Gastroesophageal sphincter (tissue), 3 donors: ENCODE measurements at regions not wholly inside any gene's neighbourhood (a gene's known extent, or its start where the extent isn't known, plus 50 kb on each side); places are given as distances from the start of the nearest gene placed in this dataset.

Experiments used
- POLR2A ChIP-seq, 2 donors: fragments of 450-650 bp; IDR thresholded peaks; one replicate each; pipeline ENCODE4 v1.6.1; 2017; ENCODE audit warnings: antibody characterized with exemption in 2 of 2, mild to moderate bottlenecking in 2 of 2, moderate library complexity in 1 of 2
- POLR2AphosphoS5 ChIP-seq: sonication (generic); formaldehyde crosslinking; IDR thresholded peaks from one replicate; pipeline ENCODE4 v1.6.1; 2017; ENCODE audit warnings: antibody characterized with exemption
- TF ChIP-seq, protein P1 (sequence below), 4 experiments: fragments of 200-600 bp in 2 of 4; fragments of 450-650 bp in 2 of 4; sonication (generic) in 1 of 4; IDR thresholded peaks; one replicate each; pipeline ENCODE4 v1.5.1; 2017 to 2019; ENCODE audit warnings: antibody characterized with exemption in 4 of 4, mild to moderate bottlenecking in 2 of 4, moderate library complexity in 2 of 4

DNA sequence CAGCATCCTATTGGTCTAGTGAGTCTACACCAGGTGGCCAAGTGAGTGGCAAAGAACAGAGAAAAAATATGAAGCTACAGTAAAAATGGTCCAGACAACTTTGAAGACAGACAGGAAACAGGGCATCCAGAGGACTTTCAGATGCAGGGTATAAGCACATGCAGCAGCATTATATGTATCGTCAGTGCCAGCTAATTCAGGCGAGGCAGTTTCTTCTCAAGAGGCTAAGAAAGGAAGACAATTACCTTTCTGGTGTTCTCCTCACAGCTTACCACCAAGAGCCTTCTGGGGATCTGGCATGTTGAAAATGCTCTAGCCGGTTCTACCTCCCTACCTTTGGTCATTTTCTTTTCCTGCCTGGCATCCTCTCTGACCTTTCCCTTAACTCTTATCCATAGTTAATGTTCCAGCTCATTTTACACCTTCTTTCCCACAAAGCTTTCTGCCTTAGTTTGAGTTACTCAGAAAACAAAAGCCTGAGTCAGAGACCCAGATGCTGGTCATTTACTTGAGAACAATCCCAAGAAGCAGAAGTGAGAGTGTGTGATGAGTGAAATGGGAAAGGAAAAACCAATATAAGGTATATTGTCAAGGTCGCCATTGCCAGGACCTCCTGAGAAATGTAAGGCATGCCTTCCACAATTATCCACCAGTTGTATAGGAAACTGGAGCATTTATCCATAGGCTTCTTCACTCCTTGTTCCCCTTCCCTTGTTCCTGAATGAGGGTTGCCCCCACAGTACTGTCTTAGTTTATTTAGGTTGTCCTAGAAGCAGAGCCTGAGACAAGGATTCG, 444.1 kb downstream of the PLPP3 start:
- TF ChIP-seq, protein P1, sequence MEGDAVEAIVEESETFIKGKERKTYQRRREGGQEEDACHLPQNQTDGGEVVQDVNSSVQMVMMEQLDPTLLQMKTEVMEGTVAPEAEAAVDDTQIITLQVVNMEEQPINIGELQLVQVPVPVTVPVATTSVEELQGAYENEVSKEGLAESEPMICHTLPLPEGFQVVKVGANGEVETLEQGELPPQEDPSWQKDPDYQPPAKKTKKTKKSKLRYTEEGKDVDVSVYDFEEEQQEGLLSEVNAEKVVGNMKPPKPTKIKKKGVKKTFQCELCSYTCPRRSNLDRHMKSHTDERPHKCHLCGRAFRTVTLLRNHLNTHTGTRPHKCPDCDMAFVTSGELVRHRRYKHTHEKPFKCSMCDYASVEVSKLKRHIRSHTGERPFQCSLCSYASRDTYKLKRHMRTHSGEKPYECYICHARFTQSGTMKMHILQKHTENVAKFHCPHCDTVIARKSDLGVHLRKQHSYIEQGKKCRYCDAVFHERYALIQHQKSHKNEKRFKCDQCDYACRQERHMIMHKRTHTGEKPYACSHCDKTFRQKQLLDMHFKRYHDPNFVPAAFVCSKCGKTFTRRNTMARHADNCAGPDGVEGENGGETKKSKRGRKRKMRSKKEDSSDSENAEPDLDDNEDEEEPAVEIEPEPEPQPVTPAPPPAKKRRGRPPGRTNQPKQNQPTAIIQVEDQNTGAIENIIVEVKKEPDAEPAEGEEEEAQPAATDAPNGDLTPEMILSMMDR (IDR thresholded peaks at IDR 0.05): no peak
- TF ChIP-seq POLR2A (IDR thresholded peaks at IDR 0.05) (no peak), POLR2AphosphoS5 (no peak)
